Gastroesophageal sphincter (tissue), 4 donors: ENCODE measurements at regions not wholly inside any gene's neighbourhood (a gene's known extent, or its start where the extent isn't known, plus 50 kb on each side); places are given as distances from the start of the nearest gene placed in this dataset.

Source experiments
- ATAC-seq: fragments of 150-250 bp; one replicate; pipeline ENCODE4 v1.9.1; 2016; ENCODE audit warnings: mild to moderate bottlenecking, moderate library complexity
- H3K27ac ChIP-seq, 4 donors: fragments of 200-600 bp; sonication (generic) in 3 of 4; 1 replicate in 3 of 4; 2 replicates in 1 of 4; pipeline ENCODE4 v1.5.1; 2016 to 2019
- H3K27me3 ChIP-seq: fragments of 200-600 bp; sonication (generic); one replicate; pipeline ENCODE4 v1.5.1; 2019
- H3K36me3 ChIP-seq, 2 donors: fragments of 200-600 bp; sonication (generic); one replicate each; pipeline ENCODE4 v1.5.1; 2019; ENCODE audit warnings: control low read depth in 1 of 2
- H3K4me1 ChIP-seq, 3 donors: fragments of 200-600 bp; sonication (generic); 1 replicate in 2 of 3; 2 replicates in 1 of 3; pipeline ENCODE4 v1.5.1; 2016 to 2019; ENCODE audit warnings: control low read depth in 2 of 3
- H3K4me3 ChIP-seq, 2 donors: fragments of 200-600 bp; sonication (generic); one replicate each; pipeline ENCODE4 v1.5.1; 2019; ENCODE audit warnings: mild to moderate bottlenecking in 1 of 2, moderate library complexity in 1 of 2
- H3K9me3 ChIP-seq, 3 donors: fragments of 200-600 bp; sonication (generic); one replicate each; pipeline ENCODE4 v1.5.1; 2017 to 2019; ENCODE audit warnings: control low read depth in 2 of 3
- EP300 ChIP-seq: sonication (generic); formaldehyde crosslinking; IDR thresholded peaks from one replicate; pipeline ENCODE4 v1.6.1; 2017; ENCODE audit warnings: antibody characterized with exemption, mild to moderate bottlenecking
- POLR2A ChIP-seq, 2 donors: fragments of 450-650 bp; IDR thresholded peaks; one replicate each; pipeline ENCODE4 v1.6.1; 2017; ENCODE audit warnings: antibody characterized with exemption in 2 of 2, mild to moderate bottlenecking in 2 of 2, moderate library complexity in 1 of 2
- POLR2AphosphoS5 ChIP-seq: sonication (generic); formaldehyde crosslinking; IDR thresholded peaks from one replicate; pipeline ENCODE4 v1.6.1; 2017; ENCODE audit warnings: antibody characterized with exemption
- WGBS, 2 donors: methylation state at CpG; one replicate each; pipeline ENCODE4 v1.1.5; 2018; ENCODE audit warnings: low coverage in 1 of 2; 5-methylcytosine and 5-hydroxymethylcytosine counted together
- TF ChIP-seq, protein P1 (sequence below), 4 experiments: fragments of 200-600 bp in 2 of 4; fragments of 450-650 bp in 2 of 4; sonication (generic) in 1 of 4; IDR thresholded peaks; one replicate each; pipeline ENCODE4 v1.5.1; 2017 to 2019; ENCODE audit warnings: antibody characterized with exemption in 4 of 4, mild to moderate bottlenecking in 2 of 4, moderate library complexity in 2 of 4

DNA sequence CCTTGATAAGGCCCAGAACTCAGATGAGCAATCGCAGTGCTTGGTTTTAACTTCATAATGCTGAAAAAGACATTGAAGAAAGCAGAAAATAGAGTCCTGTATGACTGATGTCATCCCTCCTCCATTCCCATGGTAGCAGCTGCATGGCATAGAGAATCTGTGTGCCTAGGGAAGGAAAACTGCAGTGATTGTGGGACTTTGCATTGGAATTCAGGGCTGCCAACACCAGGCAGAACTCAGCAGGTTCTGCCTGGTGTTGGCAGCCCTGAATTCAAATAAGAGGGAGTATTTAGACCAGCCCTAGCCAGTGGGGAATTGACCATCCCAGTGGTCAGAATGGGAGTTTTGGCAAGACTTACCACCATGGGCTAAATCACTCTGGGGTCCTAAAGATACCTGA is 1016.0 kb downstream of the FAM181B start:
- Histone ChIP-seq H3K36me3 (no peaks in the 10 kb centered on the region), H3K27ac (no peak overlapping the region), H3K27me3 (no peaks in the 10 kb centered on the region), H3K4me1 (no peaks in the 10 kb centered on the region), H3K4me3 (no peak overlapping the region), H3K9me3 (no peaks in the 10 kb centered on the region)
- TF ChIP-seq, protein P1, sequence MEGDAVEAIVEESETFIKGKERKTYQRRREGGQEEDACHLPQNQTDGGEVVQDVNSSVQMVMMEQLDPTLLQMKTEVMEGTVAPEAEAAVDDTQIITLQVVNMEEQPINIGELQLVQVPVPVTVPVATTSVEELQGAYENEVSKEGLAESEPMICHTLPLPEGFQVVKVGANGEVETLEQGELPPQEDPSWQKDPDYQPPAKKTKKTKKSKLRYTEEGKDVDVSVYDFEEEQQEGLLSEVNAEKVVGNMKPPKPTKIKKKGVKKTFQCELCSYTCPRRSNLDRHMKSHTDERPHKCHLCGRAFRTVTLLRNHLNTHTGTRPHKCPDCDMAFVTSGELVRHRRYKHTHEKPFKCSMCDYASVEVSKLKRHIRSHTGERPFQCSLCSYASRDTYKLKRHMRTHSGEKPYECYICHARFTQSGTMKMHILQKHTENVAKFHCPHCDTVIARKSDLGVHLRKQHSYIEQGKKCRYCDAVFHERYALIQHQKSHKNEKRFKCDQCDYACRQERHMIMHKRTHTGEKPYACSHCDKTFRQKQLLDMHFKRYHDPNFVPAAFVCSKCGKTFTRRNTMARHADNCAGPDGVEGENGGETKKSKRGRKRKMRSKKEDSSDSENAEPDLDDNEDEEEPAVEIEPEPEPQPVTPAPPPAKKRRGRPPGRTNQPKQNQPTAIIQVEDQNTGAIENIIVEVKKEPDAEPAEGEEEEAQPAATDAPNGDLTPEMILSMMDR (IDR thresholded peaks at IDR 0.05) = no peak
- TF ChIP-seq EP300 (no peak), POLR2A (IDR thresholded peaks at IDR 0.05) (no peak), POLR2AphosphoS5 (no peak)
- no peak for ATAC-seq
- 100% methylated on average over 1 of the region's 1 CpG; no CpG with 5 or more reads in 1 of the 2 donors for WGBS, 2 donors

GRCh38 chr11:81707881-81708280 is 1025.8 kb downstream of the FAM181B start:
- no peaks in the 10 kb centered on the region for H3K4me1 ChIP-seq
- no peak for ATAC-seq
- H3K36me3 ChIP-seq = no peaks in the 10 kb centered on the region
- H3K27me3 ChIP-seq = no peaks in the 10 kb centered on the region
- no peak overlapping the region for H3K4me3 ChIP-seq
- no peaks in the 10 kb centered on the region for H3K9me3 ChIP-seq
- whole genome bisulfite sequencing, 2 donors = 14 to 17% methylated on average over 1 of the region's 1 CpG
- H3K27ac ChIP-seq = no peak overlapping the region
- no peak for TF ChIP-seq EP300
- TF ChIP-seq POLR2AphosphoS5 = no peak
- TF ChIP-seq, protein P1 (IDR thresholded peaks at IDR 0.05) = no peak
- no peak for TF ChIP-seq POLR2A (IDR thresholded peaks at IDR 0.05)

DNA sequence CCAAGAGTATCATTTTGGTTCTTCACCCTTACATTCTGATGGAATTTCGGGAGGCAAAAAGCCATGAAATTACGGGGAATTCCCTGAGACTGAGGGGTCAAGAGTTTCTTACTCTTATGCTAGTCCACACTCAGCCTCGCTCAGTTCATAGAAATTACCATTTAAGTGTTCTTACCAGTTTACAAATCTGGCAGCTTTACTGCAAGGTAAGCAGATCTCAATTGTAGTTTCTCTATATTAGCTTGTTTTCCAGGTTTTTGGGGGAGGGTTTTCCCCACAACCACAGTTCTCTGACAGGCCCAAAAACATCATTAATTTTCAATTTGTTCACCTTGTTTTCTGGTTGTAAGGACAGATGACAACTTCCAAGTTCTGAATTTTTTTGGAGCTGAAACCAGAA is 1028.4 kb downstream of the FAM181B start:
- Histone ChIP-seq H3K4me1 (no peaks in the 10 kb centered on the region), H3K9me3 (peaks cover 0 to 17% (median 0%) of the 10 kb centered on the region in 3 donors), H3K27me3 (no peaks in the 10 kb centered on the region), H3K27ac (no peak overlapping the region), H3K4me3 (no peak overlapping the region), H3K36me3 (no peaks in the 10 kb centered on the region)
- 40 to 59% methylated on average over 1 to 2 of the region's 3 CpGs for WGBS, 2 donors
- ATAC-seq = no peak
- TF ChIP-seq, protein P1 (IDR thresholded peaks at IDR 0.05) = no peak
- no peak for TF ChIP-seq EP300
- no peak for TF ChIP-seq POLR2A (IDR thresholded peaks at IDR 0.05)
- TF ChIP-seq POLR2AphosphoS5 = no peak

- H3K4me1 ChIP-seq = no peaks in the 10 kb centered on the region
- H3K27me3 ChIP-seq = no peaks in the 10 kb centered on the region
- ATAC-seq = no peak
- no peak overlapping the region for H3K27ac ChIP-seq
- no peaks in the 10 kb centered on the region for H3K36me3 ChIP-seq
- TF ChIP-seq POLR2A (IDR thresholded peaks at IDR 0.05) (no peak), POLR2AphosphoS5 (no peak)
- TF ChIP-seq, protein P1 (IDR thresholded peaks at IDR 0.05) = no peak
- WGBS, 2 donors = 71% methylated on average over 1 of the region's 1 CpG; no CpG with 5 or more reads in 1 of the 2 donors
- H3K9me3 ChIP-seq = peaks cover 0 to 30% (median 0%) of the 10 kb centered on the region in 3 donors
- H3K4me3 ChIP-seq = no peak overlapping the region
These were observed 1033.6 kb downstream of the FAM181B start for GRCh38 chr11:81700076-81700475.

DNA sequence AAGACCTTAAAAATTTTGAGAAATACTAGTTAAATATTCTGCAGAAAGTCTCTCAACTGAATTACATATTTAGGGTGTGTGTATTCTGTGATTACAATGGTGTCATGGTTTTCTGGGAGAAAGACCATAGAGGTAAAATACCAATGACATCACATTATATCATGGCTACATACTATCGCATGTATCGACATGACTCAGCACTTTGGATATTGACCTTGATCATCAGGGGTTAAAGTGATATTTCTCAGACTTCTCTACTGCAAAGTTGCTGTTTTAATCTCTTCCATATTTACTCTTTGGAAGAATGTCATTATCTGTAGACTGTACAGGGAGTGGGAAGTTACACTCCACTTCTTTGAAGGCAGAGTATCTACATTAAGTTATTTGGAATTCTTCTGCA is 1046.6 kb downstream of the FAM181B start:
- 96 to 100% methylated on average over 2 of the region's 2 CpGs for WGBS, 2 donors
- TF ChIP-seq, protein P1 (IDR thresholded peaks at IDR 0.05) = no peak
- no peak for TF ChIP-seq POLR2A (IDR thresholded peaks at IDR 0.05)
- no peak for TF ChIP-seq POLR2AphosphoS5
- TF ChIP-seq EP300 = no peak

More for the DNA sequence above, 1046.6 kb downstream of the FAM181B start:
- H3K4me3 ChIP-seq = no peak overlapping the region
- H3K36me3 ChIP-seq = no peaks in the 10 kb centered on the region
- no peaks in the 10 kb centered on the region for H3K4me1 ChIP-seq
- H3K27me3 ChIP-seq = no peaks in the 10 kb centered on the region
- no peak for ATAC-seq
- H3K9me3 ChIP-seq = no peaks in the 10 kb centered on the region
- H3K27ac ChIP-seq = no peak overlapping the region
